HG03469 (cell line): ENCODE measurements at regions not wholly inside any gene's neighbourhood (a gene's known extent, or its start where the extent isn't known, plus 50 kb on each side); places are given as distances from the start of the nearest gene placed in this dataset.
"Not testable (repeated sequence)": the region's sequence is repeated elsewhere in the genome, so short reads cannot be mapped to it uniquely, and the experiment has no call there.

ENCODE experiments used
- ATAC-seq: cut with Tn5 transposase; IDR thresholded peaks from one replicate; pipeline ENCODE4 v1.9.1; 2021; ENCODE audit warnings: mild to moderate bottlenecking, moderate library complexity, moderate number of reproducible peaks; ENCODE audit not compliant: unreplicated experiment

DNA sequence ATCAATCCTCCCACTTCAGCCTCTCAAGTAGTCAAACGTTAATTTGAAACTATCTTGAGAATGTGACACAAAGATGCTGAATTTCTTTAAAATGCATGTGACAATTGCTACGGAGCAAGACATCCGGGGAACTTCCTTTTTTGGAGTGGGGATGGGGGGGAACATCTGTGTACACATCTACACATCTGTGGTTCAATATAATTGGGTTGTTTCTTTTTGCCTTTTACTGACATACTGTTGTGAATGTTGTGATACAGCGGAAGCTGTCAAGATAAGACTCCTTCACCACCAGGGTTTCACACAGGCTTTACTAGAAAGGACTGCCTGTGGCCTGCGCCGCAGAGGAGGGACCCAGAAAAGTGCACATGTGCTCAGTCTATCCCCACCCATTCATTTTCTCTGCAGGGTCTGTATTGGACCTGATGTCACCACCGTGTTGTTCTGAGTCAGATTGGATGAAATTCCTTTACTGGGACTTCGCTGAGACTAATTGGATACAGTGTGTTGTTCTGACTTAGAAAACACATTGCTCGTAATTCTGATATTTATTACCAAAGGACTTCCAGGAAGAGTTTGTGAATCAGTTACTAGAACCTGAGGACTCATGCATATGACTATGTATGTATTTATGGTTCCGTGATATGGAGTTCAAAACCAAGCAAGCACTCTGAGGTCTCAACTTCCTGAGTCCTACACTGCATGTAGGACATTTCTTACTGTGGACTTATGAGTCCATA is 98.7 kb upstream of the SGK1 start:
- ATAC-seq: no peak

GRCh38 chr6:134415656-134416055 is 97.7 kb upstream of the SGK1 start:
- no peak for ATAC-seq

GRCh38 chr6:134415194-134415593 is 97.3 kb upstream of the SGK1 start:
- ATAC-seq: no peak

GRCh38 chr6:134414793-134415192 is 96.9 kb upstream of the SGK1 start:
- ATAC-seq: no peak

DNA sequence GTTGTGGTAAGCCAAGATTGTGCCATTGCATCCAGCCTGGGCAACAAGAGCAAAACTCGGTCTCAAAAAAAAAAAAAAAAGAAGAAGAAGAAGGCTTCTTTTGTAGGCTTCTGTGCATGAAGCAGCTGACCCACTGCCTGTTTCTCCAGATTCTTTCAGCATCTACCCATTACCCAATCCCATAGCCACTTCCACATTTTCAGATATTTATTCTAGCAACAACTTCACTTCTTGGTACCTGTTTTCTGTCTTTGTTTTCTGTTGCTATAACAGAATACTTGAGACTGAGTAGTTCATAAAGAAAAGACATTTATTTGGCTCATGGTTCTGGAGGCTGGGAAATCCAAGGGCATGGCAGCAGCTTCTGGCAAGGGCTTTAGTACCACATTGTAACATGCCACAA is 95.3 kb upstream of the SGK1 start:
- no peak for ATAC-seq

- no peak for ATAC-seq
Measured at GRCh38 chr6:134410541-134410940, 92.6 kb upstream of the SGK1 start.

DNA sequence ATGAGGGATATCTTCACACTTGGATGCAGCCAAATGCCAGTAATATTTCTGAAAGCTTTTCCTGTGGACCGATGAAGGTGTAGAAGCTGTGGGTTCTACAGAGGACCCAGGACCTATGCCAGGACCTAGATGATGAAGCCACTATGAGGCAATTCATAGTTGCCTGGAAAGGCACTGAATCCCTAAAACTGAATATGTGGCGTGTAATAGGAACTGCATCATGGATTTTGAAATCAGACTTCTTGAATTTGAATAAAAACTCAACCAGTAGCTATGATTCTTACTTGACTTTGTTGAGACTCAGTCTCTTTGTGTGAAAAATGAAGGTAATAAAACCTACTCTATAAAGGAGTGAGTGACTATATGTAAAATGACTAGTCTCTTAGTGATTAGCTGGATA is 89.9 kb upstream of the SGK1 start:
- no peak for ATAC-seq

DNA sequence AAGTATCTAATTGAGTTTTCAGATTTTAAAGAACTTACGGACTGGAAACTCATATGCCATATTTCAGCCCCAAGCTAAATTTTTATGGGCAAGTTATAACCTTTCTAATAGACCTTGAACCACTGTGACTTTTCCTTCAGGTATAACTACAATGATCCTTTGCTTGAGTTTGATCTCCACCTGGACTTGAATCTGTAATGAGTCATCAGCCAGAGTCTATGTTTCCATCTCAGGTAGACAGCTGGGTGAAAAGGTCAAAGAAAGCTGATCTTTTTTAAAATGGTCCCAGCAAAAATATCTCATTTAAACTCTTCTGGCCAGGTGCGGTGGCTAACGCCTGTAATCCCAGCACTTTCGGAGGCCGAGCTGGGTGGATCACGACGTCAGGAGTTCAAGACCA is 88.4 kb upstream of the SGK1 start:
- ATAC-seq: no peak

- ATAC-seq: no peak
Measured at GRCh38 chr6:134405386-134406087, 87.6 kb upstream of the SGK1 start.

DNA sequence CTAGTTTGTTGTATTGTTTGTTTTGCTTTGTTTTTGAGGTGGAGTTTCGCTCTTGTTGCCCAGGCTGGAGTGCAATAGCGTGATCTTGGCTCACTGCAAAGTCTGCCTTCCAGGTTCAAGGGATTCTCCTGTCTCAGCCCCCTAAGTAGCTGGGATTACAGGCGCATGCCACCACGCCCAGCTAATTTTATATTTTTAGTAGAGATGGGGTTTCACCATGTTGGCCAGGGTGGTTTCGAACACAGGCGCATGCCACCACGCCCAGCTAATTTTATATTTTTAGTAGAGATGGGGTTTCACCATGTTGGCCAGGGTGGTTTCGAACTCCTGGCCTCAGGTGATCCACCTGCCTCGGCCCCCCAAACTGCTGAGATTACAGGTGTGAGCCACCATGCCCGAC is 85.4 kb upstream of the SGK1 start:
- not testable (repeated sequence) for ATAC-seq

GRCh38 chr6:134402372-134402984 is 84.6 kb upstream of the SGK1 start:
- ATAC-seq: no peak

GRCh38 chr6:134400941-134401340 is 83.0 kb upstream of the SGK1 start:
- no peak for ATAC-seq

- ATAC-seq: peak; percentile 72
Measured at GRCh38 chr6:134398453-134398852, 80.5 kb upstream of the SGK1 start.

DNA sequence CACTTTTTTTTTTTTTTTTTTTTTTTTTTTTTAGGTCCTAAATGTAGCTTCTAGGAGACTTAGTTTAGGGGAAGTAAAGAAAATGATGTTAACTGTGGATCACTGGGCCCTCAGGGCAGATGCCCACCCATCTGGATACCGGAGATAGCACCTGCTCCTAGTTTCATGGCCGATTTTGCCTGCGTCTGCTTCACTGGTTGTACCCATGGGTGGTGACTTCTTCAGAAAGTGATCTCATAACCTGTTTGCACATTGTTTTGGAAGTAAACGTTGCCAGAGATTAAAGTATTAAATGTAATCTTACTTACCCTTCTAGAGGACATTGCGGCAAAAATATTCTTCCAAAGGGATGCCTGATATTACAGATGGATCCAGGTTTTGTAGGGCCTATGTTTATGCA is 79.8 kb upstream of the SGK1 start:
- no peak for ATAC-seq

- no peak for ATAC-seq
Measured at GRCh38 chr6:134394905-134395304, 77.0 kb upstream of the SGK1 start.

DNA sequence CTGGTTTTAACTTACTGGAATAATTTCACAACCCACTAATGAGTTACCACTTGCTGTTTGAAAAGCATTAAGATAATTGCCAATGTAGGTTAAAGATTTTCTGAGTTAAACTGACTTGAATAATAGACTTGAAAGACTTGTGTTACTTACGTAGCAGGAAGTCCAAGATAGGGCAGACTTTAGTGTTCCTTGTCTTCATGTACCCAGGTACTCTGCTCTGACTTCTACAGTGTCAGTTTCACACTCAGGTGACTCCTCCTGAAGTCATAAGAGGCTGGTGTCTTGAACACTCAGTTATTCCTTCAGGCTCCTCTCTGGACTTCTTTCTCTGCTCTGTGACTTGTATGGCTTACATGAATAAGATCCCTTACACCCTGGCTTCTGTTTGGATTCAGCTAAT is 76.3 kb upstream of the SGK1 start:
- ATAC-seq: no peak

GRCh38 chr6:134391205-134391604 is 73.3 kb upstream of the SGK1 start:
- ATAC-seq: no peak

- no peak for ATAC-seq
Measured at GRCh38 chr6:134389658-134390057, 71.7 kb upstream of the SGK1 start.

GRCh38 chr6:134389129-134389528 is 71.2 kb upstream of the SGK1 start:
- no peak for ATAC-seq

GRCh38 chr6:134386482-134386881 is 68.6 kb upstream of the SGK1 start:
- not testable (repeated sequence) for ATAC-seq

GRCh38 chr6:134381959-134382358 is 64.0 kb upstream of the SGK1 start:
- no peak for ATAC-seq

DNA sequence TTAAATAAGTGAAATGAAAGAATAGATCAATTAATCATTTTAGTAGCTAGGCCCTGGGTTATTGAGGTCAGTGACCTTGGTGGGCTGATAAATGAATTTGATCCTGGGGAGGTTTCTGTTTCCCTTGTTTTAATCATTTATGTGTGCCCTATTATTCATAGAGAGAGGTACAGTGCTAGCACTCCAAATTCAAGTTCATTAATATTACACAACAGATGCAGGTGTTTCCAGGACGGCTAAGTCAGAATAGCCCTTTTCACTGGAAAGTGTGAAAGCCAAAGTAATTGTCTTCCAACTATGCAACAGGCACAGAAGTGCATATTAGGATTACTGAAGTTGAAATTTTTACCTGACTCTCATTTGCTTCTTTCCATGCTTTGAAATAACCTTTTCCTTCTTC is 61.7 kb upstream of the SGK1 start:
- no peak for ATAC-seq
